Esophagus muscularis mucosa (tissue), 4 donors: ENCODE measurements at regions not wholly inside any gene's neighbourhood (a gene's known extent, or its start where the extent isn't known, plus 50 kb on each side); places are given as distances from the start of the nearest gene placed in this dataset.

Experiments used
- CTCF ChIP-seq, 3 experiments: fragments of 200-600 bp in 2 of 3; fragments of 450-650 bp in 1 of 3; sonication (generic) in 2 of 3; IDR thresholded peaks; one replicate each; pipeline ENCODE4 v1.5.1; 2017 to 2019; ENCODE audit warnings: antibody characterized with exemption in 3 of 3, mild to moderate bottlenecking in 2 of 3, moderate library complexity in 1 of 3
- EP300 ChIP-seq: sonication (generic); formaldehyde crosslinking; IDR thresholded peaks from one replicate; pipeline ENCODE4 v1.6.1; 2017; ENCODE audit warnings: antibody characterized with exemption
- POLR2A ChIP-seq: fragments of 450-650 bp; IDR thresholded peaks from one replicate; pipeline ENCODE4 v1.6.1; 2017; ENCODE audit warnings: antibody characterized with exemption, moderate library complexity, mild to moderate bottlenecking, low read depth
- POLR2AphosphoS5 ChIP-seq, 2 donors: sonication (generic); formaldehyde crosslinking; IDR thresholded peaks; one replicate each; pipeline ENCODE4 v1.6.1; 2017; ENCODE audit warnings: antibody characterized with exemption in 2 of 2

DNA sequence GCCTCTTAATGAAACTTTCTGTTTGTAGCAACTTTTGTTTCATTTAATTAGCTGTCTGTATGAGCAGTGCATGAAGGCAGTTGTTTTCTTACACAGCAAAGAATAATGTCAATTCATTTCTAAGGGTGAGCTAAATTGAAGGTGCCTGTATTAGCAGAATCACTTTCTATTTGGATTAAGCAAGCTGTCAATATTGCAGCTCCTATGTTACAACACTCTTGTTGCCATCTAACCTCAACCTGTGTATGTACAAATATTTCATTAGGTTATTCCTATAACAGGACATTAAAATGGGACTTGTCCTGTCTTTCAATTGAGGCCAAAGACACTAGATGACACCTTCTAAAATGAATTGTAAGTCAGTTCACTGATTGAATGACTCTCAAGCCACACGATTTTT is 647.5 kb downstream of the UTRN start:
- TF ChIP-seq CTCF (IDR thresholded peaks at IDR 0.05) (no peak), POLR2A (no peak), EP300 (no peak), POLR2AphosphoS5 (IDR thresholded peaks at IDR 0.05) (no peak)
